CD4-positive, alpha-beta T cell (primary cell): ENCODE measurements at regions not wholly inside any gene's neighbourhood (a gene's known extent, or its start where the extent isn't known, plus 50 kb on each side); places are given as distances from the start of the nearest gene placed in this dataset.

Source experiments
- ATAC-seq: fragments of 200-7000 bp; cut with Tn5 transposase; one replicate; pipeline ENCODE4 v1.10.0; 2022; ENCODE audit warnings: mild to moderate bottlenecking; ENCODE audit not compliant: poor library complexity
- CTCF ChIA-PET: fragments of 350-600 bp; sonication (Branson Sonifier 250); formaldehyde crosslinking; loops from one replicate; lab custom pipeline; 2021; ENCODE audit warnings: antibody characterized with exemption, inconsistent platforms; lab: Charles Lee
- POLR2A ChIA-PET: fragments of 350-600 bp; sonication (Branson Sonifier 250); formaldehyde crosslinking; loops from one replicate; lab custom pipeline; 2021; ENCODE audit warnings: antibody characterized with exemption, inconsistent platforms; lab: Charles Lee
- DNase-seq, 14 experiments: peaks; one replicate each; pipeline ENCODE4 v3.0.0-alpha.2; 2013 to 2020; ENCODE audit warnings: mixed read lengths in 2 of 14
- H3K27ac ChIP-seq, 2 donors: one replicate each; pipeline versions ENCODE4 v1.5.1 to v1.7.0; 2013; ENCODE audit warnings: low read length in 2 of 2, low read depth in 1 of 2, mild to moderate bottlenecking in 1 of 2
- H3K27me3 ChIP-seq, 2 experiments: 1 replicate in 1 of 2; 2 replicates in 1 of 2; pipeline versions ENCODE4 v1.6.1 to v1.7.0; 2013; ENCODE audit warnings: low read length in 2 of 2, control low read depth in 1 of 2, mild to moderate bottlenecking in 1 of 2, moderate library complexity in 1 of 2; ENCODE audit not compliant: insufficient read depth in 2 of 2, control insufficient read depth in 1 of 2
- H3K36me3 ChIP-seq: one replicate; pipeline ENCODE4 v1.6.1; 2013; ENCODE audit warnings: low read length, control low read depth; ENCODE audit not compliant: insufficient read depth
- H3K4me1 ChIP-seq: one replicate; pipeline ENCODE4 v1.6.1; 2013; ENCODE audit warnings: low read length, control low read depth; ENCODE audit not compliant: insufficient read depth
- H3K4me3 ChIP-seq: one replicate; pipeline ENCODE4 v1.5.1; 2013; ENCODE audit warnings: mild to moderate bottlenecking, low read length, moderate library complexity
- H3K9me3 ChIP-seq, 2 experiments: 1 replicate in 1 of 2; 2 replicates in 1 of 2; pipeline versions ENCODE4 v1.6.1 to v1.7.0; 2013; ENCODE audit warnings: low read length in 2 of 2, mild to moderate bottlenecking in 2 of 2, control low read depth in 1 of 2, moderate library complexity in 1 of 2; ENCODE audit not compliant: control insufficient read depth in 1 of 2, insufficient read depth in 1 of 2
- H3K27ac Mint-ChIP-seq: one replicate; pipeline ENCODE4 v1.8.0; 2020; ENCODE audit warnings: mixed read lengths
- H3K27me3 Mint-ChIP-seq: one replicate; pipeline ENCODE4 v1.8.0; 2021; ENCODE audit warnings: mixed read lengths
- H3K36me3 Mint-ChIP-seq: one replicate; pipeline ENCODE4 v1.8.0; 2021; ENCODE audit warnings: low read depth, mixed read lengths
- H3K4me1 Mint-ChIP-seq: one replicate; pipeline ENCODE4 v1.8.0; 2021; ENCODE audit warnings: low read depth, mixed read lengths
- H3K4me3 Mint-ChIP-seq: one replicate; pipeline ENCODE4 v1.8.0; 2020; ENCODE audit warnings: mild to moderate bottlenecking, mixed read lengths
- H3K9me3 Mint-ChIP-seq: one replicate; pipeline ENCODE4 v1.8.0; 2020; ENCODE audit warnings: mixed read lengths
- intact Hi-C, 2 experiments: fragments of 100-400 bp; cut with DNase I in 1 of 2; cut with micrococcal nuclease in 1 of 2; formaldehyde crosslinking; loops; one replicate each; pipeline versions ENCODE4 v1.15.1 to v1.9.0; 2023 to 2025; cut with DNase I, micrococcal nuclease
- TF ChIP-seq, protein P1 (sequence below): fragments of 200-600 bp; IDR thresholded peaks from one replicate; pipeline ENCODE4 v1.8.0; 2022; ENCODE audit warnings: antibody characterized with exemption, mild to moderate bottlenecking

DNA sequence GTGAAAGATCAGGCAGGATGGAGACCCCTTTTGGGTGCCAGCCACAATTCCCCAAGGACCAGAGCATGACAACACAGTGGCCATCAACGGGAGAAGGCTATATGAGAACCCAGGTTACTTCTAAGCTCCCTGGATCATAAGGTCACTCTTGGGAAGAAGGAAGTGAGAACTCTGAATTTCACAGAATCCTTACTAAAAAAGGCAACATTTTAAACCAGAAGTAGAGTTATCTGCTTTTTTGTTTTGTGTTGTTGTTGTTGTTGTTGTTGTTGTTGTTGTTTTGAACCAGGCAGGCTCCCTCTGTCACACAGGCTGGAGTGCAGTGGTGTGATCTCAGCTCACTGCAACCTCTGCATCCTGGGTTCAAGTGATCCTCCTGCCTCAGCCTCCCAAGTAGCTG, 107.4 kb upstream of the TNFAIP3 start:
- TF ChIP-seq, protein P1, sequence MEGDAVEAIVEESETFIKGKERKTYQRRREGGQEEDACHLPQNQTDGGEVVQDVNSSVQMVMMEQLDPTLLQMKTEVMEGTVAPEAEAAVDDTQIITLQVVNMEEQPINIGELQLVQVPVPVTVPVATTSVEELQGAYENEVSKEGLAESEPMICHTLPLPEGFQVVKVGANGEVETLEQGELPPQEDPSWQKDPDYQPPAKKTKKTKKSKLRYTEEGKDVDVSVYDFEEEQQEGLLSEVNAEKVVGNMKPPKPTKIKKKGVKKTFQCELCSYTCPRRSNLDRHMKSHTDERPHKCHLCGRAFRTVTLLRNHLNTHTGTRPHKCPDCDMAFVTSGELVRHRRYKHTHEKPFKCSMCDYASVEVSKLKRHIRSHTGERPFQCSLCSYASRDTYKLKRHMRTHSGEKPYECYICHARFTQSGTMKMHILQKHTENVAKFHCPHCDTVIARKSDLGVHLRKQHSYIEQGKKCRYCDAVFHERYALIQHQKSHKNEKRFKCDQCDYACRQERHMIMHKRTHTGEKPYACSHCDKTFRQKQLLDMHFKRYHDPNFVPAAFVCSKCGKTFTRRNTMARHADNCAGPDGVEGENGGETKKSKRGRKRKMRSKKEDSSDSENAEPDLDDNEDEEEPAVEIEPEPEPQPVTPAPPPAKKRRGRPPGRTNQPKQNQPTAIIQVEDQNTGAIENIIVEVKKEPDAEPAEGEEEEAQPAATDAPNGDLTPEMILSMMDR = no peak
- no peak for ATAC-seq
- Mint-ChIP-seq H3K9me3 (no peaks in the 10 kb centered on the region), H3K4me3 (no peak overlapping the region), H3K27me3 (peaks cover 3% of the 10 kb centered on the region), H3K27ac (no peak overlapping the region), H3K36me3 (no peaks in the 10 kb centered on the region), H3K4me1 (peaks cover 4% of the 10 kb centered on the region)
- no peak for DNase-seq
- H3K36me3 ChIP-seq = no peaks in the 10 kb centered on the region
- intact Hi-C loops = no loop called here
- no peak overlapping the region for H3K27ac ChIP-seq
- no peaks in the 10 kb centered on the region for H3K27me3 ChIP-seq
- no peaks in the 10 kb centered on the region for H3K9me3 ChIP-seq
- CTCF ChIA-PET = interaction anchor here (0.6 to 1.1 kb wide), 3 partner anchors 8 to 108 kb away, joined by 3 to 4 read pairs (median 3); partner anchors contain the start of gene TNFAIP3
- POLR2A ChIA-PET = interaction anchor here (0.7 kb wide), 1 partner anchor 8 kb away, joined by 4 read pairs; no protein-coding TSS in a partner anchor
- no peak overlapping the region for H3K4me3 ChIP-seq
- peaks cover 10% of the 10 kb centered on the region for H3K4me1 ChIP-seq

DNA sequence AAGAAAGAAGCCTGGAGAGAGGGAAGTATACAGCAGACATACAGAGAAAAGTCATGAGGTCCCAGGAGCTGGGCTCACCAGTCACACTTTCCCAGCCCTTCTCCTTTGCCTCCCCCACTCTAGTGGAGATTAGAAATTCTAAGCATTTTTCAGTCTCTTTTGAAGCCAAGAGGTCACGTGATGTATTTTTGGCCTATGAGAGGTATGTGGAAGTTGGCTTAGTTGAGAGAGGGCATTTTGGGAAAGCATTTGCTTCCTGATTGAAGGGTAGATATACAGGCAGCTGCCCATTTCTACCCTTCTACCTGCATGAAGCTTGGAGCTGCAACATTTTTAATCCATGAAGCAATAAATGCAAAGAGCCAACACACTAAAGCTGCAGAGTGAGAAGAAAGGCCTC, 106.0 kb upstream of the TNFAIP3 start:
- no peaks in the 10 kb centered on the region for H3K36me3 Mint-ChIP-seq
- Histone ChIP-seq H3K4me3 (no peak overlapping the region), H3K27me3 (no peaks in the 10 kb centered on the region), H3K27ac (no peak overlapping the region), H3K36me3 (no peaks in the 10 kb centered on the region), H3K4me1 (peaks cover 10% of the 10 kb centered on the region), H3K9me3 (no peaks in the 10 kb centered on the region)
- CTCF ChIA-PET = interaction anchor here (0.8 to 1.7 kb wide), 3 partner anchors 9 to 105 kb away, joined by 3 to 7 read pairs (median 3); no protein-coding TSS in a partner anchor
- intact Hi-C loops = no loop called here
- peaks cover 4% of the 10 kb centered on the region for H3K4me1 Mint-ChIP-seq
- DNase-seq = no peak
- POLR2A ChIA-PET = interaction anchor here (1.2 kb wide), 1 partner anchor 27 kb away, joined by 3 read pairs; no protein-coding TSS in a partner anchor
- no peak overlapping the region for H3K4me3 Mint-ChIP-seq
- no peaks in the 10 kb centered on the region for H3K9me3 Mint-ChIP-seq
- H3K27ac Mint-ChIP-seq = no peak overlapping the region
- TF ChIP-seq, protein P1 = no peak
- no peaks in the 10 kb centered on the region for H3K27me3 Mint-ChIP-seq
- no peak for ATAC-seq

DNA sequence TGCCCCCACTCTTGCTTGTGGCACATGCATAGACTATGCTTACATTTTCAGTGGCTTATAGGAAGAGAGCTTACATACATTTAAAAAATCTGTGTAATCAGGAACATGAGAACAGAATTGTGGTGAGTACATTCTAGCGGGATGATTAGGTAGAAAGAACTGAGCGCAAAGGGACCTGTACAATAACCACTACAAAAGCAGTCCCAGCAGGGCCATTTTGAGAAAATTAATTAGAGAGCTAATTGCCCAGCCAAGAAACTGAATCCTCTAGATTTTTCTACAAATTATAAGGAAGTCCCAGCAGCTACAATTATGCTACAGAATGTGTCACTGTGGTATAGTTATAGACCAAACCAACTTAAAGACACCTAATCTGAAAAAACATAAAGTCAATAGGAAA, 105.6 kb upstream of the TNFAIP3 start:
- Mint-ChIP-seq H3K4me3 (no peak overlapping the region), H3K27me3 (no peaks in the 10 kb centered on the region), H3K9me3 (no peaks in the 10 kb centered on the region), H3K4me1 (peaks cover 6% of the 10 kb centered on the region), H3K27ac (no peak overlapping the region), H3K36me3 (no peaks in the 10 kb centered on the region)
- H3K9me3 ChIP-seq = no peaks in the 10 kb centered on the region
- H3K27me3 ChIP-seq = no peaks in the 10 kb centered on the region
- ChIA-PET POLR2A (interaction anchor here (0.8 kb wide), 1 partner anchor 20 kb away, joined by 6 read pairs; no protein-coding TSS in a partner anchor), CTCF (interaction anchor here (0.8 to 1.7 kb wide), 3 partner anchors 10 to 105 kb away, joined by 3 to 7 read pairs (median 3); no protein-coding TSS in a partner anchor)
- H3K36me3 ChIP-seq = no peaks in the 10 kb centered on the region
- ATAC-seq (no peak), DNase-seq (no peak)
- H3K4me1 ChIP-seq = peaks cover 10% of the 10 kb centered on the region
- H3K4me3 ChIP-seq = no peak overlapping the region
- TF ChIP-seq, protein P1 = no peak
- intact Hi-C loops = no loop called here
- no peak overlapping the region for H3K27ac ChIP-seq
